ENCODE measurements at regions not wholly inside any gene's neighbourhood (a gene's known extent, or its start where the extent isn't known, plus 50 kb on each side); places are given as distances from the start of the nearest gene placed in this dataset.

GRCh38 chr13:34350671-34351070 is 532.7 kb downstream of the RFC3 start:
- no peak for TF ChIP-seq CTCF (IDR thresholded peaks at IDR 0.05)
- TF ChIP-seq POLR2A (IDR thresholded peaks at IDR 0.05), result no peak
- no peak for TF ChIP-seq POLR2AphosphoS5 (IDR thresholded peaks at IDR 0.05; ENCODE audit: insufficient read depth in 1 of 2, low read depth in 1 of 2)

Measured in vagina (tissue), 2 donors.